Gastroesophageal sphincter (tissue), 2 donors: ENCODE measurements at regions not wholly inside any gene's neighbourhood (a gene's known extent, or its start where the extent isn't known, plus 50 kb on each side); places are given as distances from the start of the nearest gene placed in this dataset.

Experiments used
- EP300 ChIP-seq: sonication (generic); formaldehyde crosslinking; IDR thresholded peaks from one replicate; pipeline ENCODE4 v1.6.1; 2017; ENCODE audit warnings: antibody characterized with exemption, mild to moderate bottlenecking
- POLR2A ChIP-seq, 2 donors: fragments of 450-650 bp; IDR thresholded peaks; one replicate each; pipeline ENCODE4 v1.6.1; 2017; ENCODE audit warnings: antibody characterized with exemption in 2 of 2, mild to moderate bottlenecking in 2 of 2, moderate library complexity in 1 of 2
- POLR2AphosphoS5 ChIP-seq: sonication (generic); formaldehyde crosslinking; IDR thresholded peaks from one replicate; pipeline ENCODE4 v1.6.1; 2017; ENCODE audit warnings: antibody characterized with exemption

- TF ChIP-seq EP300, result no peak
- TF ChIP-seq POLR2A (IDR thresholded peaks at IDR 0.05), result no peak
- TF ChIP-seq POLR2AphosphoS5, result no peak
These were observed 135.7 kb downstream of the DSEL start for GRCh38 chr18:67380867-67381266.
